GM12878 (cell line): ENCODE measurements at regions not wholly inside any gene's neighbourhood (a gene's known extent, or its start where the extent isn't known, plus 50 kb on each side); places are given as distances from the start of the nearest gene placed in this dataset.

ENCODE experiments used
- CEBPB ChIP-seq, 2 experiments: fragments of 150-350 bp in 1 of 2; IDR thresholded peaks; 2 replicates each; pipeline ENCODE4 v1.6.1; 2012 to 2014; ENCODE audit warnings: low read depth in 2 of 2, low read length in 2 of 2, borderline replicate concordance in 1 of 2, inconsistent platforms in 1 of 2
- EZH2 ChIP-seq: IDR thresholded peaks from 2 replicates; pipeline ENCODE4 v1.6.1; 2012; ENCODE audit warnings: low read depth, mild to moderate bottlenecking, control low read depth, inconsistent platforms, low read length, borderline replicate concordance; ENCODE audit not compliant: control insufficient read depth
- FOXM1 ChIP-seq: IDR thresholded peaks from 2 replicates; pipeline ENCODE4 v1.6.1; 2012; ENCODE audit warnings: low read depth, mild to moderate bottlenecking, inconsistent platforms, low read length, moderate library complexity
- GABPA ChIP-seq: IDR thresholded peaks from 2 replicates; pipeline ENCODE4 v1.6.1; 2014; ENCODE audit warnings: antibody characterized with exemption, low read depth, mild to moderate bottlenecking, inconsistent platforms
- HDAC6 ChIP-seq: fragments of 200-600 bp; sonication (generic); IDR thresholded peaks from one replicate; pipeline ENCODE4 v1.8.0; 2017; ENCODE audit warnings: antibody characterized with exemption; ENCODE audit not compliant: unreplicated experiment
- RBBP5 ChIP-seq: fragments of 200-600 bp; sonication (generic); conservative IDR thresholded peaks from 2 replicates; pipeline ENCODE4 v1.6.1; 2016
- RFX5 ChIP-seq: IDR thresholded peaks from 2 replicates; pipeline ENCODE4 v1.6.1; 2011; ENCODE audit warnings: low read depth, low read length, improper control_type of control experiment
- SP1 ChIP-seq: IDR thresholded peaks from one replicate; pipeline ENCODE4 v1.6.1; 2011; ENCODE audit warnings: low read depth, low read length
- SREBF2 ChIP-seq: IDR thresholded peaks from 2 replicates; pipeline ENCODE4 v1.6.1; 2012; ENCODE audit warnings: mild to moderate bottlenecking, low read length
- TAF1 ChIP-seq: IDR thresholded peaks from 2 replicates; pipeline ENCODE4 v1.6.1; 2011; ENCODE audit warnings: mild to moderate bottlenecking, low read depth, low read length, borderline replicate concordance
- YY1 ChIP-seq: IDR thresholded peaks from 2 replicates; pipeline ENCODE4 v1.6.1; 2011; ENCODE audit warnings: low read depth, mild to moderate bottlenecking, low read length
- TF ChIP-seq, protein P1 (sequence below), 3 experiments: IDR thresholded peaks in 2 of 3; conservative IDR thresholded peaks in 1 of 3; 2 replicates each; pipeline ENCODE4 v1.5.1; 2011; ENCODE audit warnings: low read depth in 3 of 3, low read length in 3 of 3, mild to moderate bottlenecking in 3 of 3, control low read depth in 2 of 3, moderate library complexity in 2 of 3, inconsistent platforms in 1 of 3, mixed read lengths in 1 of 3; ENCODE audit not compliant: control insufficient read depth in 2 of 3, insufficient read depth in 1 of 3; ENCODE audit errors: extremely low read depth in 1 of 3
- TF ChIP-seq, protein P2 (sequence below): fragments of 450-650 bp; IDR thresholded peaks from 2 replicates; pipeline ENCODE4 v1.6.1; 2014; ENCODE audit warnings: mild to moderate bottlenecking
- TF ChIP-seq, protein P3 (sequence below): fragments of 450-650 bp; IDR thresholded peaks from 2 replicates; pipeline ENCODE4 v1.6.1; 2017; ENCODE audit warnings: mild to moderate bottlenecking

DNA sequence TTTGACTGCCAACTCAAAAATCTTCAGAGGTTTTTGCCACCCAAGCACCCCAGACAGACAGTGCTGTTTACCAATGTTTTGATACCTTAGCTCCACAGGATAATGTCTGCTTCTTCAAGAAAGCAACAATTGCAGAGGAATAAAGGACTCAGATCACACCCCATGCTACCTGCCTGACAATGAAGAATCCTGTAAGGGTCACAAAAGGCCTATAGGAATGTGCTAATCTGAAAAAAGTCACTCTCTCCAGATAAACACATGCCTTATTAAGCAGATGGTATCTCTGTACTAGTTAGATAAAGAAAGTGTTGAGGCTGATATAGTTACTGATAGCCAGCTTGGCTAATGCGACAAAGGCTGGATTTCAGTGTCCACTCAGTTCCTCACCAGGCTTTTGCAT is 1076.7 kb upstream of the SORCS1 start:
- no peak for TF ChIP-seq CEBPB (IDR thresholded peaks at IDR 0.05; ENCODE audit: borderline replicate concordance in 1 of 2, low read depth in 2 of 2, low read length in 2 of 2)
- TF ChIP-seq, protein P1, sequence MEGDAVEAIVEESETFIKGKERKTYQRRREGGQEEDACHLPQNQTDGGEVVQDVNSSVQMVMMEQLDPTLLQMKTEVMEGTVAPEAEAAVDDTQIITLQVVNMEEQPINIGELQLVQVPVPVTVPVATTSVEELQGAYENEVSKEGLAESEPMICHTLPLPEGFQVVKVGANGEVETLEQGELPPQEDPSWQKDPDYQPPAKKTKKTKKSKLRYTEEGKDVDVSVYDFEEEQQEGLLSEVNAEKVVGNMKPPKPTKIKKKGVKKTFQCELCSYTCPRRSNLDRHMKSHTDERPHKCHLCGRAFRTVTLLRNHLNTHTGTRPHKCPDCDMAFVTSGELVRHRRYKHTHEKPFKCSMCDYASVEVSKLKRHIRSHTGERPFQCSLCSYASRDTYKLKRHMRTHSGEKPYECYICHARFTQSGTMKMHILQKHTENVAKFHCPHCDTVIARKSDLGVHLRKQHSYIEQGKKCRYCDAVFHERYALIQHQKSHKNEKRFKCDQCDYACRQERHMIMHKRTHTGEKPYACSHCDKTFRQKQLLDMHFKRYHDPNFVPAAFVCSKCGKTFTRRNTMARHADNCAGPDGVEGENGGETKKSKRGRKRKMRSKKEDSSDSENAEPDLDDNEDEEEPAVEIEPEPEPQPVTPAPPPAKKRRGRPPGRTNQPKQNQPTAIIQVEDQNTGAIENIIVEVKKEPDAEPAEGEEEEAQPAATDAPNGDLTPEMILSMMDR (IDR thresholded peaks at IDR 0.05 in 2 of 3, conservative IDR thresholded peaks at IDR 0.05 in 1 of 3; ENCODE audit: control insufficient read depth in 2 of 3, extremely low read depth in 1 of 3, insufficient read depth in 1 of 3, low read depth in 3 of 3, low read length in 3 of 3): no peak
- TF ChIP-seq FOXM1: no peak
- TF ChIP-seq, protein P2, sequence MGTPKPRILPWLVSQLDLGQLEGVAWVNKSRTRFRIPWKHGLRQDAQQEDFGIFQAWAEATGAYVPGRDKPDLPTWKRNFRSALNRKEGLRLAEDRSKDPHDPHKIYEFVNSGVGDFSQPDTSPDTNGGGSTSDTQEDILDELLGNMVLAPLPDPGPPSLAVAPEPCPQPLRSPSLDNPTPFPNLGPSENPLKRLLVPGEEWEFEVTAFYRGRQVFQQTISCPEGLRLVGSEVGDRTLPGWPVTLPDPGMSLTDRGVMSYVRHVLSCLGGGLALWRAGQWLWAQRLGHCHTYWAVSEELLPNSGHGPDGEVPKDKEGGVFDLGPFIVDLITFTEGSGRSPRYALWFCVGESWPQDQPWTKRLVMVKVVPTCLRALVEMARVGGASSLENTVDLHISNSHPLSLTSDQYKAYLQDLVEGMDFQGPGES: no peak
- TF ChIP-seq YY1: no peak
- no peak for TF ChIP-seq GABPA
- TF ChIP-seq TAF1: no peak
- no peak for TF ChIP-seq RFX5
- TF ChIP-seq SREBF2: no peak
- no peak for TF ChIP-seq SP1
- TF ChIP-seq, protein P3, sequence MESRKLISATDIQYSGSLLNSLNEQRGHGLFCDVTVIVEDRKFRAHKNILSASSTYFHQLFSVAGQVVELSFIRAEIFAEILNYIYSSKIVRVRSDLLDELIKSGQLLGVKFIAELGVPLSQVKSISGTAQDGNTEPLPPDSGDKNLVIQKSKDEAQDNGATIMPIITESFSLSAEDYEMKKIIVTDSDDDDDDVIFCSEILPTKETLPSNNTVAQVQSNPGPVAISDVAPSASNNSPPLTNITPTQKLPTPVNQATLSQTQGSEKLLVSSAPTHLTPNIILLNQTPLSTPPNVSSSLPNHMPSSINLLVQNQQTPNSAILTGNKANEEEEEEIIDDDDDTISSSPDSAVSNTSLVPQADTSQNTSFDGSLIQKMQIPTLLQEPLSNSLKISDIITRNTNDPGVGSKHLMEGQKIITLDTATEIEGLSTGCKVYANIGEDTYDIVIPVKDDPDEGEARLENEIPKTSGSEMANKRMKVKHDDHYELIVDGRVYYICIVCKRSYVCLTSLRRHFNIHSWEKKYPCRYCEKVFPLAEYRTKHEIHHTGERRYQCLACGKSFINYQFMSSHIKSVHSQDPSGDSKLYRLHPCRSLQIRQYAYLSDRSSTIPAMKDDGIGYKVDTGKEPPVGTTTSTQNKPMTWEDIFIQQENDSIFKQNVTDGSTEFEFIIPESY: no peak
- no peak for TF ChIP-seq RBBP5
- TF ChIP-seq EZH2: no peak
- TF ChIP-seq HDAC6: no peak
